Upper lobe of left lung (tissue), 6 donors: ENCODE measurements at regions not wholly inside any gene's neighbourhood (a gene's known extent, or its start where the extent isn't known, plus 50 kb on each side); places are given as distances from the start of the nearest gene placed in this dataset.

Experiments used
- ATAC-seq, 2 donors: fragments of 200-7000 bp; cut with Tn5 transposase; one replicate each; pipeline ENCODE4 v1.9.1; 2022; ENCODE audit warnings: mild to moderate bottlenecking in 2 of 2, moderate library complexity in 2 of 2; ENCODE audit not compliant: low FRiP score in 2 of 2
- DNase-seq, 2 donors: peaks; one replicate each; pipeline ENCODE4 v3.0.0-alpha.2; 2019 to 2020
- H3K27ac ChIP-seq, 4 donors: fragments of 200-600 bp; sonication (generic); one replicate each; pipeline ENCODE4 v1.5.1; 2016 to 2019
- H3K27me3 ChIP-seq, 4 donors: fragments of 200-600 bp; sonication (generic); one replicate each; pipeline ENCODE4 v1.5.1; 2017 to 2019
- H3K36me3 ChIP-seq, 4 donors: fragments of 200-600 bp; sonication (generic); one replicate each; pipeline ENCODE4 v1.5.1; 2016 to 2019
- H3K4me1 ChIP-seq, 4 donors: fragments of 200-600 bp; sonication (generic); one replicate each; pipeline ENCODE4 v1.5.1; 2018 to 2019
- H3K4me3 ChIP-seq, 4 donors: fragments of 200-600 bp; sonication (generic); one replicate each; pipeline ENCODE4 v1.5.1; 2017 to 2019; ENCODE audit warnings: mild to moderate bottlenecking in 2 of 4, moderate library complexity in 1 of 4
- H3K9me3 ChIP-seq, 4 donors: fragments of 200-600 bp; sonication (generic); one replicate each; pipeline ENCODE4 v1.5.1; 2018 to 2019
- CTCF ChIP-seq, 6 experiments: fragments of 450-650 bp in 4 of 6; fragments of 200-600 bp in 2 of 6; sonication (generic) in 2 of 6; IDR thresholded peaks; one replicate each; pipeline ENCODE4 v1.5.1; 2016 to 2019; ENCODE audit warnings: antibody characterized with exemption in 6 of 6
- EP300 ChIP-seq, 4 donors: sonication (generic); formaldehyde crosslinking; IDR thresholded peaks; one replicate each; pipeline ENCODE4 v1.5.1; 2017; ENCODE audit warnings: antibody characterized with exemption in 4 of 4, control low read depth in 2 of 4
- POLR2A ChIP-seq, 4 donors: fragments of 450-650 bp; IDR thresholded peaks; one replicate each; pipeline ENCODE4 v1.5.1; 2016 to 2017; ENCODE audit warnings: antibody characterized with exemption in 4 of 4, mild to moderate bottlenecking in 2 of 4
- POLR2AphosphoS5 ChIP-seq, 2 donors: sonication (generic); formaldehyde crosslinking; IDR thresholded peaks; one replicate each; pipeline ENCODE4 v1.5.1; 2017; ENCODE audit warnings: antibody characterized with exemption in 2 of 2
- WGBS, 2 donors: methylation state at CpG; one replicate each; pipeline ENCODE4 v1.1.5; 2017 to 2018; 5-methylcytosine and 5-hydroxymethylcytosine counted together
- donor health status: DM: no; HTN: no; CAD: no; lungs with moderate emphysema.
- donor health status: DM: no; HTN: yes; CAD: no; lungs with severe emphysema.

- ATAC-seq (no peak), DNase-seq (no peak)
- Histone ChIP-seq H3K36me3 (no peaks in the 10 kb centered on the region), H3K9me3 (no peaks in the 10 kb centered on the region), H3K27me3 (no peaks in the 10 kb centered on the region), H3K4me3 (no peak overlapping the region), H3K4me1 (peaks cover 0 to 5% (median 2%) of the 10 kb centered on the region in 4 donors), H3K27ac (no peak overlapping the region)
- 81 to 83% methylated on average over 5 of the region's 5 CpGs for WGBS, 2 donors
- no peak for TF ChIP-seq EP300 (IDR thresholded peaks at IDR 0.05)
- TF ChIP-seq CTCF (IDR thresholded peaks at IDR 0.05) = no peak
- no peak for TF ChIP-seq POLR2A (IDR thresholded peaks at IDR 0.05)
- TF ChIP-seq POLR2AphosphoS5 (IDR thresholded peaks at IDR 0.05) = no peak
Observed at GRCh38 chr14:59131938-59132795, 56.3 kb upstream of the DAAM1 start.

GRCh38 chr14:59132796-59133494, 55.5 kb upstream of the DAAM1 start:
- Histone ChIP-seq H3K27ac (no peak overlapping the region), H3K27me3 (no peaks in the 10 kb centered on the region), H3K4me1 (peaks cover 0 to 5% (median 2%) of the 10 kb centered on the region in 4 donors), H3K36me3 (no peaks in the 10 kb centered on the region), H3K9me3 (no peaks in the 10 kb centered on the region), H3K4me3 (no peak overlapping the region)
- DNase-seq = no peak
- 71 to 74% methylated on average over 3 of the region's 3 CpGs for WGBS, 2 donors
- TF ChIP-seq POLR2A (IDR thresholded peaks at IDR 0.05) = no peak
- no peak for TF ChIP-seq POLR2AphosphoS5 (IDR thresholded peaks at IDR 0.05)
- no peak for TF ChIP-seq CTCF (IDR thresholded peaks at IDR 0.05)
- ATAC-seq = no peak

- no peaks in the 10 kb centered on the region for H3K27me3 ChIP-seq
- DNase-seq = no peak
- H3K27ac ChIP-seq = no peak overlapping the region
- H3K4me1 ChIP-seq = peaks cover 0 to 5% (median 2%) of the 10 kb centered on the region in 4 donors
- H3K9me3 ChIP-seq = no peaks in the 10 kb centered on the region
- WGBS, 2 donors = 81 to 83% methylated on average over 4 of the region's 4 CpGs
- H3K36me3 ChIP-seq = no peaks in the 10 kb centered on the region
- TF ChIP-seq CTCF (IDR thresholded peaks at IDR 0.05) (no peak), POLR2AphosphoS5 (IDR thresholded peaks at IDR 0.05) (no peak), POLR2A (IDR thresholded peaks at IDR 0.05) (no peak), EP300 (IDR thresholded peaks at IDR 0.05) (no peak)
- no peak overlapping the region for H3K4me3 ChIP-seq
- ATAC-seq = no peak
Observed at GRCh38 chr14:59133709-59134108, 54.8 kb upstream of the DAAM1 start.

- Histone ChIP-seq H3K36me3 (no peaks in the 10 kb centered on the region), H3K9me3 (no peaks in the 10 kb centered on the region), H3K27ac (no peak overlapping the region), H3K4me1 (peaks cover 0 to 5% (median 2%) of the 10 kb centered on the region in 4 donors), H3K4me3 (no peak overlapping the region), H3K27me3 (no peaks in the 10 kb centered on the region)
- TF ChIP-seq POLR2AphosphoS5 (IDR thresholded peaks at IDR 0.05) (no peak), CTCF (IDR thresholded peaks at IDR 0.05) (no peak), POLR2A (IDR thresholded peaks at IDR 0.05) (no peak), EP300 (IDR thresholded peaks at IDR 0.05) (no peak)
- DNase-seq (no peak), ATAC-seq (no peak)
- 89 to 97% methylated on average over 3 of the region's 3 CpGs for WGBS, 2 donors
Observed at GRCh38 chr14:59134307-59134706, 54.2 kb upstream of the DAAM1 start.
